HL-60 (cell line): ENCODE measurements at regions not wholly inside any gene's neighbourhood (a gene's known extent, or its start where the extent isn't known, plus 50 kb on each side); places are given as distances from the start of the nearest gene placed in this dataset.

Source experiments
- DNase-seq, 2 experiments: peaks; one replicate each; pipeline ENCODE4 v3.0.0-alpha.2; 2010 to 2020; ENCODE audit warnings: low read depth in 1 of 2, low spot score in 1 of 2
- H3K27ac ChIP-seq: fragments of 250-450 bp; sonication (Bioruptor Pico); replicated peaks from 2 replicates; pipeline ENCODE4 v1.5.1; 2020; ENCODE audit warnings: mild to moderate bottlenecking, moderate library complexity
- H3K27me3 ChIP-seq: fragments of 250-450 bp; sonication (Bioruptor Pico); 2 replicates; pipeline ENCODE4 v1.5.1; 2021; ENCODE audit warnings: mild to moderate bottlenecking, moderate library complexity; ENCODE audit not compliant: insufficient read depth, poor library complexity, severe bottlenecking
- H3K4me3 ChIP-seq: replicated peaks from 2 replicates; pipeline ENCODE4 v1.5.1; 2011; ENCODE audit warnings: mild to moderate bottlenecking, control low read depth, low read length; ENCODE audit not compliant: insufficient read depth
- GABPA ChIP-seq: IDR thresholded peaks from 2 replicates; pipeline ENCODE4 v1.6.1; 2012; ENCODE audit warnings: low read depth
- POLR2AphosphoS5 ChIP-seq: IDR thresholded peaks from 2 replicates; pipeline ENCODE4 v1.6.1; 2012; ENCODE audit warnings: low read depth
- SPI1 ChIP-seq: IDR thresholded peaks from 2 replicates; pipeline ENCODE4 v1.6.1; 2012; ENCODE audit warnings: low read depth, mild to moderate bottlenecking, borderline replicate concordance
- TF ChIP-seq, protein P1 (sequence below): IDR thresholded peaks from one replicate; pipeline ENCODE4 v1.5.1; 2011; ENCODE audit warnings: low read length, control low read depth, inconsistent platforms; ENCODE audit not compliant: insufficient read depth
- TF ChIP-seq, protein P2 (sequence below): IDR thresholded peaks from 2 replicates; pipeline ENCODE4 v1.6.1; 2012; ENCODE audit warnings: low read depth; ENCODE audit not compliant: insufficient replicate concordance

DNA sequence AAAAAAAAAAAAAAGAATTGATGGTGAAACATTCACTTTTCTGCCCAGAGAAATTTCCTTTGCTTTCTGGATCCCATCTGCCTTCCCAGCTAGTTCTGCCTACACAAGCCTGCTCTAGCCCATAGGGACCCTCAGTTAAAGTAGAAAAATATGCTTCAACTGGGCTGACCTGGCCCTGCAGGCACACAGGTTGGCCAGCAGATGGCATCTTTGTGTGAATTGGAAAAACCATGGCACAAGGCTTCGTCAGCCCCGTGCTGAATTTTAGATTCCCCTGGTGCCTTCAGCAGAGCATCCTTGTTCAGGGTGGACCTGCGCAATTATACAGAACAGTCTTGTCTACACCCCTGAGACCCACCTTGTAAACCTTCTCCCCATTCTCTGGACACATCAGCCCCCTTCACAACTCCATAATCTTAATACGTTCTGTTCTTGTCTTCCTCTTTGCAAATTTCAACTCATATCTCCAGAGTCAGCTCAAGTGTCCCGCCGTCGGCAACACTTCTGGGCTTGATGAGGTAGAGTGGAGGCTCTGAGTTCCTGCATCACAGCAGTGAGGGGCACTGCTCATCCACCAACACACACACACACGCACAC lies 114.5 kb downstream of the INSIG2 start:
- peak in 1 of 2 experiments; percentile 41 for DNase-seq
- no peak overlapping the region for H3K27ac ChIP-seq
- TF ChIP-seq, protein P1, sequence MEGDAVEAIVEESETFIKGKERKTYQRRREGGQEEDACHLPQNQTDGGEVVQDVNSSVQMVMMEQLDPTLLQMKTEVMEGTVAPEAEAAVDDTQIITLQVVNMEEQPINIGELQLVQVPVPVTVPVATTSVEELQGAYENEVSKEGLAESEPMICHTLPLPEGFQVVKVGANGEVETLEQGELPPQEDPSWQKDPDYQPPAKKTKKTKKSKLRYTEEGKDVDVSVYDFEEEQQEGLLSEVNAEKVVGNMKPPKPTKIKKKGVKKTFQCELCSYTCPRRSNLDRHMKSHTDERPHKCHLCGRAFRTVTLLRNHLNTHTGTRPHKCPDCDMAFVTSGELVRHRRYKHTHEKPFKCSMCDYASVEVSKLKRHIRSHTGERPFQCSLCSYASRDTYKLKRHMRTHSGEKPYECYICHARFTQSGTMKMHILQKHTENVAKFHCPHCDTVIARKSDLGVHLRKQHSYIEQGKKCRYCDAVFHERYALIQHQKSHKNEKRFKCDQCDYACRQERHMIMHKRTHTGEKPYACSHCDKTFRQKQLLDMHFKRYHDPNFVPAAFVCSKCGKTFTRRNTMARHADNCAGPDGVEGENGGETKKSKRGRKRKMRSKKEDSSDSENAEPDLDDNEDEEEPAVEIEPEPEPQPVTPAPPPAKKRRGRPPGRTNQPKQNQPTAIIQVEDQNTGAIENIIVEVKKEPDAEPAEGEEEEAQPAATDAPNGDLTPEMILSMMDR, result peak; percentile 86
- TF ChIP-seq SPI1, result no peak
- H3K27me3 ChIP-seq, result no peaks in the 10 kb centered on the region
- H3K4me3 ChIP-seq, result no peak overlapping the region

DNA sequence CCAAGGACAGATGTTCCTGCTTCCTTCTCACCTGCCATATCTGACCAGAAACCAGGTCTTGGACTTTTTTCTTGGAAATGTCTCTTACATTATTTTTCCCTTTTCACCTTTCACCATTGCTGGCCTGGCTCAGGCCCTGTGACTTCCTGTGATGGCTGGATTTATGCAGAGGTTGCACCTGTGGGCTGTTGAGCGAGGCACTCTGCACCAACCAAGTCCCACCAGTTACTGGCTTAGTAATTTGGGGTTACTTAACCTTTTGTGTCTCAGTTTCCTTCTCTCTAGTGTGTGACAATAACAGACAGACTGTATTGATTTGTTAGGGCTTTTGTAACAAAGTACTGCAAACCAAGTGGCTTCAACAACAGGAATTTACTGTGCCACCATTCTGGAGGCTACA lies 110.0 kb downstream of the INSIG2 start:
- H3K27me3 ChIP-seq, result no peaks in the 10 kb centered on the region
- no peak overlapping the region for H3K4me3 ChIP-seq
- no peak overlapping the region for H3K27ac ChIP-seq
- TF ChIP-seq SPI1, result no peak
- TF ChIP-seq, protein P1, result no peak
- TF ChIP-seq, protein P2, sequence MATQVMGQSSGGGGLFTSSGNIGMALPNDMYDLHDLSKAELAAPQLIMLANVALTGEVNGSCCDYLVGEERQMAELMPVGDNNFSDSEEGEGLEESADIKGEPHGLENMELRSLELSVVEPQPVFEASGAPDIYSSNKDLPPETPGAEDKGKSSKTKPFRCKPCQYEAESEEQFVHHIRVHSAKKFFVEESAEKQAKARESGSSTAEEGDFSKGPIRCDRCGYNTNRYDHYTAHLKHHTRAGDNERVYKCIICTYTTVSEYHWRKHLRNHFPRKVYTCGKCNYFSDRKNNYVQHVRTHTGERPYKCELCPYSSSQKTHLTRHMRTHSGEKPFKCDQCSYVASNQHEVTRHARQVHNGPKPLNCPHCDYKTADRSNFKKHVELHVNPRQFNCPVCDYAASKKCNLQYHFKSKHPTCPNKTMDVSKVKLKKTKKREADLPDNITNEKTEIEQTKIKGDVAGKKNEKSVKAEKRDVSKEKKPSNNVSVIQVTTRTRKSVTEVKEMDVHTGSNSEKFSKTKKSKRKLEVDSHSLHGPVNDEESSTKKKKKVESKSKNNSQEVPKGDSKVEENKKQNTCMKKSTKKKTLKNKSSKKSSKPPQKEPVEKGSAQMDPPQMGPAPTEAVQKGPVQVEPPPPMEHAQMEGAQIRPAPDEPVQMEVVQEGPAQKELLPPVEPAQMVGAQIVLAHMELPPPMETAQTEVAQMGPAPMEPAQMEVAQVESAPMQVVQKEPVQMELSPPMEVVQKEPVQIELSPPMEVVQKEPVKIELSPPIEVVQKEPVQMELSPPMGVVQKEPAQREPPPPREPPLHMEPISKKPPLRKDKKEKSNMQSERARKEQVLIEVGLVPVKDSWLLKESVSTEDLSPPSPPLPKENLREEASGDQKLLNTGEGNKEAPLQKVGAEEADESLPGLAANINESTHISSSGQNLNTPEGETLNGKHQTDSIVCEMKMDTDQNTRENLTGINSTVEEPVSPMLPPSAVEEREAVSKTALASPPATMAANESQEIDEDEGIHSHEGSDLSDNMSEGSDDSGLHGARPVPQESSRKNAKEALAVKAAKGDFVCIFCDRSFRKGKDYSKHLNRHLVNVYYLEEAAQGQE, result no peak
- no peak for TF ChIP-seq GABPA
- no peak for TF ChIP-seq POLR2AphosphoS5
- DNase-seq, result no peak

DNA sequence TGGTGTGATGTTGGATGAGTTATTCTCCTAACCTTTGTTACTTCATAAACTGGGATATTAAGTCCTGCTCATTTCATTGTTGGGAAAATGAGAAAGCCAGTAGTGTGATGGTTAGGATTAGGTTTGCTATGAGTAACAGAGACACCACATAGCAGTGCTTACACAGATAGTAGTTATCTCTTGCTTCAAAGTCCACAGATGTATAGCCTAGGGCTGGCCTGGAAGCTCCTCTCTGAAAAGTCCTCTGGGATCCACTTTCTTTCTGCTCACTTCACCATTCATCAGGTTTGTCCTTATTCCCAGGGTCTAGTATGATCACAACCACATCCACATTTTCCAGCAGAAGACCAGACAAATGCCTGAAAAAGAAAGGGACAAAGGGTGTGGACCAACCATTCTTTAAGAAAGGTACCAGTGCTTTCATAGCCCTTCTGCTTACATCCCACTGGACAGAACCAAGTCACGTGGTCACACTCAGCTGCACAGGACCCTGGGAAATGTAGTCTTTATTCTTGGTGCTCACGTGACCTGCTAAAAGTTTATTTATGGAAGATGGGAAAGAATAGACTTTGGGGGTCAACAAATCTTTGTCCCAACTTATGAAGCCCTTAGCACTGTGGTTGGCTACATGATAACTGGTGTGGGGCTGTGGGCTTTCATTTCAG lies 108.9 kb downstream of the INSIG2 start:
- Histone ChIP-seq H3K27ac (no peak overlapping the region), H3K27me3 (no peaks in the 10 kb centered on the region), H3K4me3 (no peak overlapping the region)
- TF ChIP-seq POLR2AphosphoS5, result no peak
- TF ChIP-seq, protein P2, result no peak
- TF ChIP-seq, protein P1, result no peak
- no peak for TF ChIP-seq GABPA
- TF ChIP-seq SPI1, result no peak
- no peak for DNase-seq

DNA sequence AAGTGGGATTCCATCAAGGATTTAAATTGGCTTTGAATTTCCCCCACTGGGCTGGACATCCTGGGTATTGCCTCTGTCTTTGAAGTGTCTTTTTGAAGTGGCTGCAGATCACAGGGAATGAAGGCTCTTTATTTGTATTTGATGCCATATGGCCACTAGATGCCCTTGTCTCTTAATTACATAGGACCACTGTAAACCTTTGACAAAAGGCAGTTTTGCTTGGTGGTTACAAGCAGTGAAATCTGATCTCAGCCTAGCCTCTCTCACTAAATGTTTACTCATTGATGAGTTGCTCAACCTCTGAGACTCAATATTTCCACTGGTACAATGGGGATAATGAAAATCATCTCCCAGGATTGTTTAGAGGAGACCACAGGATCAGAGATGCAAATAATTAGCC lies 102.2 kb downstream of the INSIG2 start:
- no peak for DNase-seq
- H3K27me3 ChIP-seq, result no peaks in the 10 kb centered on the region
- TF ChIP-seq, protein P2, result no peak
- TF ChIP-seq, protein P1, result no peak
- no peak for TF ChIP-seq GABPA
- no peak for TF ChIP-seq SPI1
- TF ChIP-seq POLR2AphosphoS5, result no peak

More for the DNA sequence above, 102.2 kb downstream of the INSIG2 start:
- Histone ChIP-seq H3K4me3 (no peak overlapping the region), H3K27ac (no peak overlapping the region)
